Panc1 (cell line): ENCODE measurements at regions not wholly inside any gene's neighbourhood (a gene's known extent, or its start where the extent isn't known, plus 50 kb on each side); places are given as distances from the start of the nearest gene placed in this dataset.

Experiments used
- ATAC-seq: fragments of 200-7000 bp; cut with Tn5 transposase; 2 replicates; pipeline ENCODE4 v1.9.1; 2020; ENCODE audit warnings: mild to moderate bottlenecking, moderate library complexity
- BruUV-seq: library from RNA; stranded (reverse); fragments of 400-500 nt; replicated peaks from 2 replicates; lab custom pipeline; 2021; lab: Mats Ljungman, UMichigan
- CTCF ChIA-PET: fragments of 300-600 bp; sonication (Branson Sonifier 250); formaldehyde crosslinking; loops from one replicate; lab custom pipeline; 2022; ENCODE audit warnings: antibody characterized with exemption; lab: Charles Lee
- POLR2A ChIA-PET: fragments of 300-600 bp; sonication (Branson Sonifier 250); formaldehyde crosslinking; loops from one replicate; lab custom pipeline; 2022; ENCODE audit warnings: antibody characterized with exemption; lab: Charles Lee
- DNase-seq: peaks from one replicate; pipeline ENCODE4 v3.0.0-alpha.2; 2010; ENCODE audit warnings: low read depth, low spot score
- H3K27ac ChIP-seq: 2 replicates; pipeline ENCODE4 v1.5.1; 2011; ENCODE audit warnings: mild to moderate bottlenecking, low read length, inconsistent platforms
- H3K27me3 ChIP-seq: fragments of 200-500 bp; sonication (Bioruptor generic); 2 replicates; pipeline ENCODE4 v1.6.0; 2014; ENCODE audit warnings: low read length, inconsistent platforms; ENCODE audit not compliant: control insufficient read depth, insufficient read depth
- H3K36me3 ChIP-seq: fragments of 200-500 bp; sonication (Bioruptor generic); 2 replicates; pipeline ENCODE4 v1.5.1; 2014; ENCODE audit warnings: inconsistent platforms, mild to moderate bottlenecking, low read length, moderate library complexity; ENCODE audit not compliant: control insufficient read depth, insufficient read depth
- H3K4me1 ChIP-seq: 2 replicates; pipeline ENCODE4 v1.5.1; 2011; ENCODE audit warnings: inconsistent platforms, mild to moderate bottlenecking, low read length, moderate library complexity; ENCODE audit not compliant: control insufficient read depth, insufficient read depth
- H3K4me3 ChIP-seq, 2 experiments: 2 replicates each; pipeline ENCODE4 v1.5.1; 2011 to 2012; ENCODE audit warnings: low read depth in 2 of 2, low read length in 2 of 2, mild to moderate bottlenecking in 2 of 2, inconsistent platforms in 1 of 2, moderate library complexity in 1 of 2
- H3K9me3 ChIP-seq: fragments of 200-500 bp; sonication (Bioruptor generic); 2 replicates; pipeline ENCODE4 v1.5.1; 2014; ENCODE audit warnings: low read depth, mild to moderate bottlenecking, inconsistent platforms, low read length, moderate library complexity; ENCODE audit not compliant: control insufficient read depth, insufficient read depth
- POLR2AphosphoS5 ChIP-seq: IDR thresholded peaks from 2 replicates; pipeline ENCODE4 v1.6.1; 2012; ENCODE audit warnings: mild to moderate bottlenecking, low read depth, low read length, moderate library complexity
- SIN3A ChIP-seq: IDR thresholded peaks from 2 replicates; pipeline ENCODE4 v1.6.1; 2012; ENCODE audit warnings: low read depth, mild to moderate bottlenecking, low read length, moderate library complexity, borderline replicate concordance; ENCODE audit not compliant: insufficient read depth
- TCF7L2 ChIP-seq: IDR thresholded peaks from 2 replicates; pipeline ENCODE4 v1.6.1; 2011; ENCODE audit warnings: mild to moderate bottlenecking, low read depth, low read length, inconsistent platforms
- in situ Hi-C: cut with HindIII; loops from 2 replicates; pipeline ENCODE4 v1.10.0; 2016; ENCODE audit warnings: low sequenced_read_pairs, low pct_unique_long_range_greater_than_20kb
- intact Hi-C: fragments of 100-400 bp; cut with micrococcal nuclease; formaldehyde crosslinking; loops from one replicate; pipeline ENCODE4 v1.10.0; 2022; ENCODE audit not compliant: unreplicated experiment
- TF ChIP-seq, protein P1 (sequence below): fragments of 450-650 bp; IDR thresholded peaks from 2 replicates; pipeline ENCODE4 v1.5.1; 2017; ENCODE audit warnings: mild to moderate bottlenecking
- TF ChIP-seq, protein P2 (sequence below), 2 experiments: IDR thresholded peaks; 2 replicates each; pipeline ENCODE4 v1.6.1; 2011 to 2012; ENCODE audit warnings: low read depth in 2 of 2, control low read depth in 1 of 2, low read length in 1 of 2, mild to moderate bottlenecking in 1 of 2, moderate library complexity in 1 of 2; ENCODE audit not compliant: insufficient read depth in 1 of 2

DNA sequence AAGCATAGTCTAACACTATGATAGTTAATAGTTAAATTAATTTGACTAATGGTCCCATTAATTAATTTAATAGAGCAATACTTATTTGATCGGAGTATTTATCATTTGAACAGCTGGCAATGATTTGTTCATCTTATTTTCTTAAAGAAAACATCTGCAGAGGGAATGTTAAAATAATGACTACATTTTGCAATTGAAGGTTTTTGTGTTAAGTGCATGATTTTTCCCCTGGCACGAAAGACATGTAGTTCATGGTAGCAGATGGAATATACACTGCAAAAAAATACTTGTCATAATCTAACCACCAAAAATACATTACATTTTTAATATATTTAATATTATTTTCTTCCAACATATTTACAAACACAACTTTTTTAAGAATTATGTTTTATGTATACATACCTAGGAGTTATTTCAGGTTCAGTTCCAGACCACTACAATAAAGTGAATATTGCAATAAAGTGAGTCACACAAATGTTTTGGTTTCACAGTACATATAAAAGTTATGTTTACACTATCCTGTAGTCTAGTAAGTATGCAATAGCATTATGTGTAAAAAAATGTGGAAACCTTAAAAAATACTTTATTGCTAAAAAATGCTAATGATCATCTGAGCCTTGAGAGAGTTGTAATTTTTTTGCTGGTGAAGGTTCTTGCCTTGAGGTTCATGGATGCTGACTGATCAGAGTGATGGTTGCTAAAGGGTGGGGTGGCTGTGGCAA is 292.6 kb upstream of the DAB2 start:
- H3K27me3 ChIP-seq, result no peaks in the 10 kb centered on the region
- ATAC-seq, result no peak
- H3K27ac ChIP-seq, result no peak overlapping the region; the same call in 1 of the 2 replicates
- POLR2A ChIA-PET, result no interaction called here
- in situ Hi-C loops, result no loop called here
- no peaks in the 10 kb centered on the region; the same call in 1 of the 2 replicates for H3K9me3 ChIP-seq
- TF ChIP-seq, protein P1, sequence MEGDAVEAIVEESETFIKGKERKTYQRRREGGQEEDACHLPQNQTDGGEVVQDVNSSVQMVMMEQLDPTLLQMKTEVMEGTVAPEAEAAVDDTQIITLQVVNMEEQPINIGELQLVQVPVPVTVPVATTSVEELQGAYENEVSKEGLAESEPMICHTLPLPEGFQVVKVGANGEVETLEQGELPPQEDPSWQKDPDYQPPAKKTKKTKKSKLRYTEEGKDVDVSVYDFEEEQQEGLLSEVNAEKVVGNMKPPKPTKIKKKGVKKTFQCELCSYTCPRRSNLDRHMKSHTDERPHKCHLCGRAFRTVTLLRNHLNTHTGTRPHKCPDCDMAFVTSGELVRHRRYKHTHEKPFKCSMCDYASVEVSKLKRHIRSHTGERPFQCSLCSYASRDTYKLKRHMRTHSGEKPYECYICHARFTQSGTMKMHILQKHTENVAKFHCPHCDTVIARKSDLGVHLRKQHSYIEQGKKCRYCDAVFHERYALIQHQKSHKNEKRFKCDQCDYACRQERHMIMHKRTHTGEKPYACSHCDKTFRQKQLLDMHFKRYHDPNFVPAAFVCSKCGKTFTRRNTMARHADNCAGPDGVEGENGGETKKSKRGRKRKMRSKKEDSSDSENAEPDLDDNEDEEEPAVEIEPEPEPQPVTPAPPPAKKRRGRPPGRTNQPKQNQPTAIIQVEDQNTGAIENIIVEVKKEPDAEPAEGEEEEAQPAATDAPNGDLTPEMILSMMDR, result no peak
- no peak for TF ChIP-seq POLR2AphosphoS5
- no peak for TF ChIP-seq TCF7L2
- no peak for TF ChIP-seq SIN3A
- TF ChIP-seq, protein P2, sequence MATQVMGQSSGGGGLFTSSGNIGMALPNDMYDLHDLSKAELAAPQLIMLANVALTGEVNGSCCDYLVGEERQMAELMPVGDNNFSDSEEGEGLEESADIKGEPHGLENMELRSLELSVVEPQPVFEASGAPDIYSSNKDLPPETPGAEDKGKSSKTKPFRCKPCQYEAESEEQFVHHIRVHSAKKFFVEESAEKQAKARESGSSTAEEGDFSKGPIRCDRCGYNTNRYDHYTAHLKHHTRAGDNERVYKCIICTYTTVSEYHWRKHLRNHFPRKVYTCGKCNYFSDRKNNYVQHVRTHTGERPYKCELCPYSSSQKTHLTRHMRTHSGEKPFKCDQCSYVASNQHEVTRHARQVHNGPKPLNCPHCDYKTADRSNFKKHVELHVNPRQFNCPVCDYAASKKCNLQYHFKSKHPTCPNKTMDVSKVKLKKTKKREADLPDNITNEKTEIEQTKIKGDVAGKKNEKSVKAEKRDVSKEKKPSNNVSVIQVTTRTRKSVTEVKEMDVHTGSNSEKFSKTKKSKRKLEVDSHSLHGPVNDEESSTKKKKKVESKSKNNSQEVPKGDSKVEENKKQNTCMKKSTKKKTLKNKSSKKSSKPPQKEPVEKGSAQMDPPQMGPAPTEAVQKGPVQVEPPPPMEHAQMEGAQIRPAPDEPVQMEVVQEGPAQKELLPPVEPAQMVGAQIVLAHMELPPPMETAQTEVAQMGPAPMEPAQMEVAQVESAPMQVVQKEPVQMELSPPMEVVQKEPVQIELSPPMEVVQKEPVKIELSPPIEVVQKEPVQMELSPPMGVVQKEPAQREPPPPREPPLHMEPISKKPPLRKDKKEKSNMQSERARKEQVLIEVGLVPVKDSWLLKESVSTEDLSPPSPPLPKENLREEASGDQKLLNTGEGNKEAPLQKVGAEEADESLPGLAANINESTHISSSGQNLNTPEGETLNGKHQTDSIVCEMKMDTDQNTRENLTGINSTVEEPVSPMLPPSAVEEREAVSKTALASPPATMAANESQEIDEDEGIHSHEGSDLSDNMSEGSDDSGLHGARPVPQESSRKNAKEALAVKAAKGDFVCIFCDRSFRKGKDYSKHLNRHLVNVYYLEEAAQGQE (IDR thresholded peaks at IDR 0.05; ENCODE audit: insufficient read depth in 1 of 2, low read depth in 2 of 2, low read length in 1 of 2), result no peak
- no peak overlapping the region for H3K4me3 ChIP-seq
- intact Hi-C loops, result no loop called here
- no peaks in the 10 kb centered on the region for H3K36me3 ChIP-seq
- no TSS peak for BruUV-seq
- peaks cover 16% of the 10 kb centered on the region for H3K4me1 ChIP-seq
- DNase-seq, result no peak
- CTCF ChIA-PET, result no interaction called here

DNA sequence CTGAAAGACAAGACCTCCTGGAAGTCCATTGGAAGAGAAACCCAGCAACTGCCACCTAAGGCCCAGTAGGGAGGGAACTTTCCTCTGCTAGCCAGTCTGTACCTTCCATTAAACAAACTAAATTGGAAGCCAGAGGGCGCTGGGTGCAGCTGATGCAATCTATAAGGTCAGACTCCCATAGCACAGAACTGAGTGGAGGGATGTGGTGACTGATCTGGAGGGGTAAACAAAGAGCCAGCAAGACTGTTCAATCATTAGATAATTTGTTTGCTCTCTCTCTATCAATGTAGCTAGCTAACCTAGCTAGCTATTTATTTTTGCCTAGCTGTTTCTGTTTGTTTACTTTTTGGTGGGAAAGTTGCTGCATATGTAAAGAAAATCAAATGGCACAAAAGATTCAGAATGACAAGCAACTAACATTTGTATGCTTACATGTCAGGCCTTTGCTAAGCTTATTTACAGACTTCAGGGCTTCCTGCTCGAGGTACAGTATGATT is 291.8 kb upstream of the DAB2 start:
- TF ChIP-seq POLR2AphosphoS5, result no peak
- TF ChIP-seq, protein P1, result peak; percentile 68
- Histone ChIP-seq H3K36me3 (no peaks in the 10 kb centered on the region), H3K9me3 (no peaks in the 10 kb centered on the region), H3K4me3 (no peak overlapping the region), H3K27me3 (no peaks in the 10 kb centered on the region), H3K27ac (peak overlapping the region; percentile 73; the same call in 1 of the 2 replicates), H3K4me1 (peaks cover 16% of the 10 kb centered on the region)
- ChIA-PET POLR2A (no interaction called here), CTCF (interaction anchor here (0.6 to 0.7 kb wide), 2 partner anchors 237 to 707 kb away, joined by 3 read pairs; no protein-coding TSS in a partner anchor)
- BruUV-seq, result no TSS peak
- DNase-seq, result peak; percentile 80
- in situ Hi-C loops, result no loop called here
- intact Hi-C loops, result no loop called here
- peak; percentile 58; the same call in 1 of the 2 replicates for ATAC-seq
